GM23338 (cell line): ENCODE measurements at regions not wholly inside any gene's neighbourhood (a gene's known extent, or its start where the extent isn't known, plus 50 kb on each side); places are given as distances from the start of the nearest gene placed in this dataset.

ENCODE experiments used
- CREB1 ChIP-seq: fragments of 250-450 bp; sonication (Bioruptor Pico); IDR thresholded peaks from 2 replicates; pipeline ENCODE4 v1.5.0; 2020; ENCODE audit warnings: low read depth, mild to moderate bottlenecking, moderate library complexity
- EZH2 ChIP-seq: fragments of 200-600 bp; sonication (generic); IDR thresholded peaks from one replicate; pipeline ENCODE4 v1.8.0; 2017; ENCODE audit warnings: antibody characterized with exemption, mild to moderate bottlenecking, low read depth; ENCODE audit not compliant: unreplicated experiment
- EZH2phosphoT487 ChIP-seq: fragments of 200-600 bp; sonication (generic); IDR thresholded peaks from one replicate; pipeline ENCODE4 v1.8.1; 2018; ENCODE audit warnings: antibody characterized with exemption; ENCODE audit not compliant: unreplicated experiment
- JUNB ChIP-seq: IDR thresholded peaks from one replicate; pipeline ENCODE4 v1.6.1; 2016; ENCODE audit warnings: antibody characterized with exemption; ENCODE audit not compliant: unreplicated experiment
- POLR2AphosphoS5 ChIP-seq: IDR thresholded peaks from 2 replicates; pipeline ENCODE4 v1.6.1; 2016; ENCODE audit warnings: antibody characterized with exemption, low read depth
- STAT1 ChIP-seq: IDR thresholded peaks from one replicate; pipeline ENCODE4 v1.6.1; 2016; ENCODE audit warnings: antibody characterized with exemption; ENCODE audit not compliant: unreplicated experiment
- TF ChIP-seq, protein P1 (sequence below), 2 experiments: fragments of 200-600 bp in 1 of 2; sonication (generic) in 1 of 2; conservative IDR thresholded peaks; 2 replicates each; pipeline versions ENCODE4 v1.5.1 to v1.6.1; 2016 to 2017; ENCODE audit warnings: antibody characterized with exemption in 2 of 2, low read depth in 2 of 2, mild to moderate bottlenecking in 2 of 2, moderate library complexity in 1 of 2
- TF ChIP-seq, protein P2 (sequence below): IDR thresholded peaks from one replicate; pipeline ENCODE4 v1.6.1; 2018; ENCODE audit warnings: antibody characterized with exemption; ENCODE audit not compliant: unreplicated experiment
- TF ChIP-seq, protein P3 (sequence below): fragments of 250-450 bp; sonication (Bioruptor Pico); IDR thresholded peaks from 2 replicates; pipeline ENCODE4 v1.5.0; 2020; ENCODE audit warnings: mild to moderate bottlenecking, moderate library complexity

DNA sequence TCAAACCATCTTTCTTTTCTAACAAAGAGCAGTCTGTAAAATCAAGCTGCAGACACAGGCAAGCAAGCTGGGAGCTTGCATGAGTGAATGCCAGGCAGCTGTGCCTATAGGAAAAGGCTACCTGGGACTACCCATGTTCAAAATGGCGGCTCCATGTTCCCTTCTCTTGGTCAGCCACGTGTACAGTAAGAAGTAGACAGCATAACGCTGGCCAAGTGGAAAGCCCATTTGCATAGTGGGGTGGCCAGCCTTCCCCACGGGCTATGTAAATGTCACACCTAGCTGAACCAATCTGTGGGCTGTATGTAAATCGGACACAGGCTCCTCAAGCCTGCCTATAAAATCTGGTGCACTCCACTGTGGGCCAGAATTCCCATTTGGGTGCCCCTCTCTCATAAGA is 117.1 kb downstream of the SYT10 start:
- TF ChIP-seq EZH2phosphoT487: no peak
- TF ChIP-seq STAT1: no peak
- no peak for TF ChIP-seq CREB1
- TF ChIP-seq EZH2: no peak
- TF ChIP-seq, protein P1, sequence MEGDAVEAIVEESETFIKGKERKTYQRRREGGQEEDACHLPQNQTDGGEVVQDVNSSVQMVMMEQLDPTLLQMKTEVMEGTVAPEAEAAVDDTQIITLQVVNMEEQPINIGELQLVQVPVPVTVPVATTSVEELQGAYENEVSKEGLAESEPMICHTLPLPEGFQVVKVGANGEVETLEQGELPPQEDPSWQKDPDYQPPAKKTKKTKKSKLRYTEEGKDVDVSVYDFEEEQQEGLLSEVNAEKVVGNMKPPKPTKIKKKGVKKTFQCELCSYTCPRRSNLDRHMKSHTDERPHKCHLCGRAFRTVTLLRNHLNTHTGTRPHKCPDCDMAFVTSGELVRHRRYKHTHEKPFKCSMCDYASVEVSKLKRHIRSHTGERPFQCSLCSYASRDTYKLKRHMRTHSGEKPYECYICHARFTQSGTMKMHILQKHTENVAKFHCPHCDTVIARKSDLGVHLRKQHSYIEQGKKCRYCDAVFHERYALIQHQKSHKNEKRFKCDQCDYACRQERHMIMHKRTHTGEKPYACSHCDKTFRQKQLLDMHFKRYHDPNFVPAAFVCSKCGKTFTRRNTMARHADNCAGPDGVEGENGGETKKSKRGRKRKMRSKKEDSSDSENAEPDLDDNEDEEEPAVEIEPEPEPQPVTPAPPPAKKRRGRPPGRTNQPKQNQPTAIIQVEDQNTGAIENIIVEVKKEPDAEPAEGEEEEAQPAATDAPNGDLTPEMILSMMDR (conservative IDR thresholded peaks at IDR 0.05; ENCODE audit: low read depth in 2 of 2): no peak
- no peak for TF ChIP-seq JUNB
- no peak for TF ChIP-seq POLR2AphosphoS5
- TF ChIP-seq, protein P2, sequence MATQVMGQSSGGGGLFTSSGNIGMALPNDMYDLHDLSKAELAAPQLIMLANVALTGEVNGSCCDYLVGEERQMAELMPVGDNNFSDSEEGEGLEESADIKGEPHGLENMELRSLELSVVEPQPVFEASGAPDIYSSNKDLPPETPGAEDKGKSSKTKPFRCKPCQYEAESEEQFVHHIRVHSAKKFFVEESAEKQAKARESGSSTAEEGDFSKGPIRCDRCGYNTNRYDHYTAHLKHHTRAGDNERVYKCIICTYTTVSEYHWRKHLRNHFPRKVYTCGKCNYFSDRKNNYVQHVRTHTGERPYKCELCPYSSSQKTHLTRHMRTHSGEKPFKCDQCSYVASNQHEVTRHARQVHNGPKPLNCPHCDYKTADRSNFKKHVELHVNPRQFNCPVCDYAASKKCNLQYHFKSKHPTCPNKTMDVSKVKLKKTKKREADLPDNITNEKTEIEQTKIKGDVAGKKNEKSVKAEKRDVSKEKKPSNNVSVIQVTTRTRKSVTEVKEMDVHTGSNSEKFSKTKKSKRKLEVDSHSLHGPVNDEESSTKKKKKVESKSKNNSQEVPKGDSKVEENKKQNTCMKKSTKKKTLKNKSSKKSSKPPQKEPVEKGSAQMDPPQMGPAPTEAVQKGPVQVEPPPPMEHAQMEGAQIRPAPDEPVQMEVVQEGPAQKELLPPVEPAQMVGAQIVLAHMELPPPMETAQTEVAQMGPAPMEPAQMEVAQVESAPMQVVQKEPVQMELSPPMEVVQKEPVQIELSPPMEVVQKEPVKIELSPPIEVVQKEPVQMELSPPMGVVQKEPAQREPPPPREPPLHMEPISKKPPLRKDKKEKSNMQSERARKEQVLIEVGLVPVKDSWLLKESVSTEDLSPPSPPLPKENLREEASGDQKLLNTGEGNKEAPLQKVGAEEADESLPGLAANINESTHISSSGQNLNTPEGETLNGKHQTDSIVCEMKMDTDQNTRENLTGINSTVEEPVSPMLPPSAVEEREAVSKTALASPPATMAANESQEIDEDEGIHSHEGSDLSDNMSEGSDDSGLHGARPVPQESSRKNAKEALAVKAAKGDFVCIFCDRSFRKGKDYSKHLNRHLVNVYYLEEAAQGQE: no peak
- TF ChIP-seq, protein P3, sequence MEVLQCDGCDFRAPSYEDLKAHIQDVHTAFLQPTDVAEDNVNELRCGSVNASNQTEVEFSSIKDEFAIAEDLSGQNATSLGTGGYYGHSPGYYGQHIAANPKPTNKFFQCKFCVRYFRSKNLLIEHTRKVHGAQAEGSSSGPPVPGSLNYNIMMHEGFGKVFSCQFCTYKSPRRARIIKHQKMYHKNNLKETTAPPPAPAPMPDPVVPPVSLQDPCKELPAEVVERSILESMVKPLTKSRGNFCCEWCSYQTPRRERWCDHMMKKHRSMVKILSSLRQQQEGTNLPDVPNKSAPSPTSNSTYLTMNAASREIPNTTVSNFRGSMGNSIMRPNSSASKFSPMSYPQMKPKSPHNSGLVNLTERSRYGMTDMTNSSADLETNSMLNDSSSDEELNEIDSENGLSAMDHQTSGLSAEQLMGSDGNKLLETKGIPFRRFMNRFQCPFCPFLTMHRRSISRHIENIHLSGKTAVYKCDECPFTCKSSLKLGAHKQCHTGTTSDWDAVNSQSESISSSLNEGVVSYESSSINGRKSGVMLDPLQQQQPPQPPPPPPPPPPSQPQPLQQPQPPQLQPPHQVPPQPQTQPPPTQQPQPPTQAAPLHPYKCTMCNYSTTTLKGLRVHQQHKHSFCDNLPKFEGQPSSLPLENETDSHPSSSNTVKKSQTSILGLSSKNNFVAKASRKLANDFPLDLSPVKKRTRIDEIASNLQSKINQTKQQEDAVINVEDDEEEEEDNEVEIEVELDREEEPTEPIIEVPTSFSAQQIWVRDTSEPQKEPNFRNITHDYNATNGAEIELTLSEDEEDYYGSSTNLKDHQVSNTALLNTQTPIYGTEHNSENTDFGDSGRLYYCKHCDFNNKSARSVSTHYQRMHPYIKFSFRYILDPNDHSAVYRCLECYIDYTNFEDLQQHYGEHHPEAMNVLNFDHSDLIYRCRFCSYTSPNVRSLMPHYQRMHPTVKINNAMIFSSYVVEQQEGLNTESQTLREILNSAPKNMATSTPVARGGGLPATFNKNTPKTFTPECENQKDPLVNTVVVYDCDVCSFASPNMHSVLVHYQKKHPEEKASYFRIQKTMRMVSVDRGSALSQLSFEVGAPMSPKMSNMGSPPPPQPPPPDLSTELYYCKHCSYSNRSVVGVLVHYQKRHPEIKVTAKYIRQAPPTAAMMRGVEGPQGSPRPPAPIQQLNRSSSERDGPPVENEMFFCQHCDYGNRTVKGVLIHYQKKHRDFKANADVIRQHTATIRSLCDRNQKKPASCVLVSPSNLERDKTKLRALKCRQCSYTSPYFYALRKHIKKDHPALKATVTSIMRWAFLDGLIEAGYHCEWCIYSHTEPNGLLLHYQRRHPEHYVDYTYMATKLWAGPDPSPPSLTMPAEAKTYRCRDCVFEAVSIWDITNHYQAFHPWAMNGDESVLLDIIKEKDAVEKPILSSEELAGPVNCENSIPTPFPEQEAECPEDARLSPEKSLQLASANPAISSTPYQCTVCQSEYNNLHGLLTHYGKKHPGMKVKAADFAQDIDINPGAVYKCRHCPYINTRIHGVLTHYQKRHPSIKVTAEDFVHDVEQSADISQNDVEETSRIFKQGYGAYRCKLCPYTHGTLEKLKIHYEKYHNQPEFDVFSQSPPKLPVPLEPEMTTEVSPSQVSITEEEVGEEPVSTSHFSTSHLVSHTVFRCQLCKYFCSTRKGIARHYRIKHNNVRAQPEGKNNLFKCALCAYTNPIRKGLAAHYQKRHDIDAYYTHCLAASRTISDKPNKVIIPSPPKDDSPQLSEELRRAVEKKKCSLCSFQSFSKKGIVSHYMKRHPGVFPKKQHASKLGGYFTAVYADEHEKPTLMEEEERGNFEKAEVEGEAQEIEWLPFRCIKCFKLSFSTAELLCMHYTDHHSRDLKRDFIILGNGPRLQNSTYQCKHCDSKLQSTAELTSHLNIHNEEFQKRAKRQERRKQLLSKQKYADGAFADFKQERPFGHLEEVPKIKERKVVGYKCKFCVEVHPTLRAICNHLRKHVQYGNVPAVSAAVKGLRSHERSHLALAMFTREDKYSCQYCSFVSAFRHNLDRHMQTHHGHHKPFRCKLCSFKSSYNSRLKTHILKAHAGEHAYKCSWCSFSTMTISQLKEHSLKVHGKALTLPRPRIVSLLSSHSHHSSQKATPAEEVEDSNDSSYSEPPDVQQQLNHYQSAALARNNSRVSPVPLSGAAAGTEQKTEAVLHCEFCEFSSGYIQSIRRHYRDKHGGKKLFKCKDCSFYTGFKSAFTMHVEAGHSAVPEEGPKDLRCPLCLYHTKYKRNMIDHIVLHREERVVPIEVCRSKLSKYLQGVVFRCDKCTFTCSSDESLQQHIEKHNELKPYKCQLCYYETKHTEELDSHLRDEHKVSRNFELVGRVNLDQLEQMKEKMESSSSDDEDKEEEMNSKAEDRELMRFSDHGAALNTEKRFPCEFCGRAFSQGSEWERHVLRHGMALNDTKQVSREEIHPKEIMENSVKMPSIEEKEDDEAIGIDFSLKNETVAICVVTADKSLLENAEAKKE (CRISPR knock-in tag): no peak
